Keratinocyte (primary cell): ENCODE measurements at regions not wholly inside any gene's neighbourhood (a gene's known extent, or its start where the extent isn't known, plus 50 kb on each side); places are given as distances from the start of the nearest gene placed in this dataset.

Source experiments
- DNase-seq: peaks from one replicate; pipeline ENCODE4 v3.0.0-alpha.2; 2011; ENCODE audit warnings: low read depth, missing footprints, low spot score
- FAIRE-seq: peaks from 2 replicates; lab custom pipeline; 2011; peaks lifted over from hg19 to GRCh38; lab: Jason Lieb, UNC
- H2AFZ ChIP-seq: 2 replicates; pipeline ENCODE4 v1.6.0; 2012; ENCODE audit warnings: low read length, control low read depth, inconsistent platforms; ENCODE audit not compliant: control insufficient read depth
- H3K27ac ChIP-seq: 2 replicates; pipeline ENCODE4 v1.5.1; 2011; ENCODE audit warnings: low read length; ENCODE audit not compliant: control insufficient read depth, insufficient read depth
- H3K27me3 ChIP-seq: 3 replicates; pipeline ENCODE4 v1.6.0; 2011; ENCODE audit warnings: low read length; ENCODE audit not compliant: control insufficient read depth, insufficient read depth; ENCODE audit errors: extremely low read depth
- H3K36me3 ChIP-seq, 2 experiments: 2 replicates in 1 of 2; 3 replicates in 1 of 2; pipeline ENCODE4 v1.5.1; 2011; ENCODE audit warnings: low read length in 2 of 2, mild to moderate bottlenecking in 1 of 2; ENCODE audit not compliant: control insufficient read depth in 2 of 2, insufficient read depth in 2 of 2; ENCODE audit errors: extremely low read depth in 1 of 2
- H3K4me1 ChIP-seq: 3 replicates; pipeline ENCODE4 v1.5.1; 2011; ENCODE audit warnings: low read length; ENCODE audit not compliant: control insufficient read depth, insufficient read depth; ENCODE audit errors: extremely low read depth
- H3K4me2 ChIP-seq: 3 replicates; pipeline ENCODE4 v1.6.0; 2011; ENCODE audit warnings: low read depth, low read length; ENCODE audit not compliant: control insufficient read depth, insufficient read depth; ENCODE audit errors: extremely low read depth
- H3K4me3 ChIP-seq, 3 experiments: fragments of 200-600 bp in 1 of 3; sonication (generic) in 1 of 3; 2 replicates in 2 of 3; 3 replicates in 1 of 3; pipeline ENCODE4 v1.5.1; 2011 to 2016; ENCODE audit warnings: low read length in 3 of 3, mild to moderate bottlenecking in 3 of 3, control low read depth in 2 of 3, inconsistent platforms in 1 of 3, low read depth in 1 of 3, mixed read lengths in 1 of 3, mixed run types in 1 of 3, moderate library complexity in 1 of 3; ENCODE audit not compliant: control insufficient read depth in 2 of 3, insufficient read depth in 2 of 3; ENCODE audit errors: extremely low read depth in 1 of 3
- H3K79me2 ChIP-seq: 2 replicates; pipeline ENCODE4 v1.6.0; 2012; ENCODE audit warnings: low read length; ENCODE audit not compliant: control insufficient read depth, insufficient read depth
- H3K9ac ChIP-seq: 3 replicates; pipeline ENCODE4 v1.6.0; 2011; ENCODE audit warnings: low read length; ENCODE audit not compliant: control insufficient read depth, insufficient read depth; ENCODE audit errors: extremely low read depth
- H3K9me1 ChIP-seq: 3 replicates; pipeline ENCODE4 v1.6.0; 2011; ENCODE audit warnings: low read length; ENCODE audit not compliant: control insufficient read depth, insufficient read depth; ENCODE audit errors: extremely low read depth
- H3K9me3 ChIP-seq: 2 replicates; pipeline ENCODE4 v1.5.1; 2012; ENCODE audit warnings: low read depth, low read length; ENCODE audit not compliant: control insufficient read depth
- H4K20me1 ChIP-seq: 3 replicates; pipeline ENCODE4 v1.6.0; 2011; ENCODE audit warnings: low read length; ENCODE audit not compliant: control insufficient read depth, insufficient read depth; ENCODE audit errors: extremely low read depth
- EZH2 ChIP-seq: IDR thresholded peaks from one replicate; pipeline ENCODE4 v1.6.1; 2012; ENCODE audit warnings: inconsistent platforms, mild to moderate bottlenecking, low read length, moderate library complexity
- dilution Hi-C: fragments of 300-500 bp; cut with MboI; formaldehyde crosslinking; loops from one replicate; pipeline ENCODE4 v1.7.0; 2020; ENCODE audit warnings: low sequenced_read_pairs; ENCODE audit not compliant: extremely low pct_ligation_motif_present
- TF ChIP-seq, protein P1 (sequence below), 3 experiments: IDR thresholded peaks in 1 of 3; conservative IDR thresholded peaks in 1 of 3; optimal IDR thresholded peaks in 1 of 3; 2 replicates in 2 of 3; 3 replicates in 1 of 3; pipeline versions ENCODE3 to v1.5.1; 2011; ENCODE audit warnings: low read length in 3 of 3, mild to moderate bottlenecking in 3 of 3, moderate library complexity in 2 of 3, control low read depth in 1 of 3, inconsistent platforms in 1 of 3; ENCODE audit not compliant: insufficient read depth in 2 of 3; ENCODE audit errors: extremely low read depth in 1 of 3

DNA sequence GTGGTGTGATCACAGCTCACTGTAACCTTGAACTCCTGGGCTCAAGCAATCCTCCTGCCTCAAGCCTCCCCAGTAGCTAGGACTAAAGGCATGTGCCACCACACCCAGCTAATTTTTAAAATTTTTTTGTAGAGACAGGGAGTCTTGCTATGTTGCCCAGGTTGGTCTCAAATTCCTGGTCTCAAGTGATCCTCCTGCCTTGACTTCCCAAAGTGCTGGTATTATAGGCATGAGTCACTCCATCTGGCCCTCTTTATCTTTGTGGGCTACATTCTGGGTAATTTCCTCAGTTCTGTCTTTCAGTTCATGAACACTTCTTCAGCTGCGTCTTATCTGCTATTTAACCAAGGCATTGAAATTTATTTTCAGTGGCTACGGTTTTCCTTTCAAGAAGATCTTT, 196.6 kb upstream of the IER5L start:
- no peaks in the 10 kb centered on the region for H3K27me3 ChIP-seq
- H3K9me1 ChIP-seq, result no peaks in the 10 kb centered on the region
- DNase-seq (no peak), FAIRE-seq (no peak)
- no peak overlapping the region for H3K27ac ChIP-seq
- H3K4me3 ChIP-seq, result no peak overlapping the region
- H3K36me3 ChIP-seq, result no peaks in the 10 kb centered on the region
- no peak overlapping the region for H2AFZ ChIP-seq
- no peaks in the 10 kb centered on the region for H4K20me1 ChIP-seq
- H3K4me1 ChIP-seq, result no peaks in the 10 kb centered on the region
- H3K9me3 ChIP-seq, result no peaks in the 10 kb centered on the region
- no peak overlapping the region for H3K9ac ChIP-seq
- dilution Hi-C loops, result no loop called here
- H3K79me2 ChIP-seq, result no peaks in the 10 kb centered on the region
- no peak for TF ChIP-seq EZH2
- TF ChIP-seq, protein P1, sequence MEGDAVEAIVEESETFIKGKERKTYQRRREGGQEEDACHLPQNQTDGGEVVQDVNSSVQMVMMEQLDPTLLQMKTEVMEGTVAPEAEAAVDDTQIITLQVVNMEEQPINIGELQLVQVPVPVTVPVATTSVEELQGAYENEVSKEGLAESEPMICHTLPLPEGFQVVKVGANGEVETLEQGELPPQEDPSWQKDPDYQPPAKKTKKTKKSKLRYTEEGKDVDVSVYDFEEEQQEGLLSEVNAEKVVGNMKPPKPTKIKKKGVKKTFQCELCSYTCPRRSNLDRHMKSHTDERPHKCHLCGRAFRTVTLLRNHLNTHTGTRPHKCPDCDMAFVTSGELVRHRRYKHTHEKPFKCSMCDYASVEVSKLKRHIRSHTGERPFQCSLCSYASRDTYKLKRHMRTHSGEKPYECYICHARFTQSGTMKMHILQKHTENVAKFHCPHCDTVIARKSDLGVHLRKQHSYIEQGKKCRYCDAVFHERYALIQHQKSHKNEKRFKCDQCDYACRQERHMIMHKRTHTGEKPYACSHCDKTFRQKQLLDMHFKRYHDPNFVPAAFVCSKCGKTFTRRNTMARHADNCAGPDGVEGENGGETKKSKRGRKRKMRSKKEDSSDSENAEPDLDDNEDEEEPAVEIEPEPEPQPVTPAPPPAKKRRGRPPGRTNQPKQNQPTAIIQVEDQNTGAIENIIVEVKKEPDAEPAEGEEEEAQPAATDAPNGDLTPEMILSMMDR (optimal IDR thresholded peaks at IDR 0.05 in 1 of 3, IDR thresholded peaks at IDR 0.05 in 1 of 3, conservative IDR thresholded peaks at IDR 0.05 in 1 of 3; ENCODE audit: extremely low read depth in 1 of 3, insufficient read depth in 2 of 3, low read length in 3 of 3), result no peak
- no peak overlapping the region for H3K4me2 ChIP-seq

DNA sequence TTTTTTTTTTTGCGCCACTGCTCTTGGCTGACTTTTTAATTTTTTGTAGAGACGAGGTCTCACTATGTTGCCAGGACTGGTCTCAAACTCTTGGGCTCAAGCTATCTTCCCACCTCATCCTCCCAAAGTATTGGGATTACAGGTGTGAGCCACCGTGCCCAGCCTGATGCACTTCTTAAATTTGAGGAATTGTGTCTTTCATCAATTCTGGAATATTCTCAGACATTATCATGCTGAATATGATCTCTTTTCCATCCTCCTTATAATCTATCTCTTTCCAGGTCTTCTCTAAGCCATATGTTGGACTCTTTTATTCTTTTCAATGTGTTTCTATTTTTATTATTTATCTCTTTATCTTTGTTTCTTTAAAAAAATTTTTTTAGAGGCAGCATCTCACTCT, 196.2 kb upstream of the IER5L start:
- H3K4me3 ChIP-seq, result no peak overlapping the region
- H3K36me3 ChIP-seq, result no peaks in the 10 kb centered on the region
- no peaks in the 10 kb centered on the region for H3K79me2 ChIP-seq
- H3K4me1 ChIP-seq, result no peaks in the 10 kb centered on the region
- H2AFZ ChIP-seq, result no peak overlapping the region
- no peaks in the 10 kb centered on the region for H3K27me3 ChIP-seq
- no peak for DNase-seq
- H4K20me1 ChIP-seq, result no peaks in the 10 kb centered on the region
- FAIRE-seq, result no peak
- no peaks in the 10 kb centered on the region for H3K9me3 ChIP-seq
- TF ChIP-seq EZH2, result no peak
- TF ChIP-seq, protein P1 (optimal IDR thresholded peaks at IDR 0.05 in 1 of 3, IDR thresholded peaks at IDR 0.05 in 1 of 3, conservative IDR thresholded peaks at IDR 0.05 in 1 of 3; ENCODE audit: extremely low read depth in 1 of 3, insufficient read depth in 2 of 3, low read length in 3 of 3), result no peak
- H3K4me2 ChIP-seq, result no peak overlapping the region
- no peak overlapping the region for H3K27ac ChIP-seq
- no peak overlapping the region for H3K9ac ChIP-seq
- dilution Hi-C loops, result no loop called here
- H3K9me1 ChIP-seq, result no peaks in the 10 kb centered on the region
